ENCODE measurements at regions not wholly inside any gene's neighbourhood (a gene's known extent, or its start where the extent isn't known, plus 50 kb on each side); places are given as distances from the start of the nearest gene placed in this dataset.

GRCh38 chr10:114708084-114708483 is 50.0 kb upstream of the ABLIM1 start:
- TF ChIP-seq CTCF (IDR thresholded peaks at IDR 0.05; ENCODE audit: low read length) (no peak), EZH2 (IDR thresholded peaks at IDR 0.05; ENCODE audit: borderline replicate concordance, low read length) (no peak)
- Histone ChIP-seq H3K27ac (ENCODE audit: low read depth, low read length, poor library complexity, severe bottlenecking) (no peak overlapping the region), H3K36me3 (ENCODE audit: insufficient read depth, low read length) (no peaks in the 10 kb centered on the region), H3K9ac (ENCODE audit: low read length) (no peak overlapping the region), H3K9me2 (ENCODE audit: low read depth, low read length) (no peaks in the 10 kb centered on the region), H3F3A (ENCODE audit: insufficient read depth, low read length) (no peaks in the 10 kb centered on the region), H3K4me1 (ENCODE audit: insufficient read depth, low read length, severe bottlenecking) (no peaks in the 10 kb centered on the region), H3K4me3 (ENCODE audit: low read depth, low read length, poor library complexity, severe bottlenecking) (no peak overlapping the region), H2AFZ (ENCODE audit: low read length) (no peak overlapping the region), H3K9me3 (ENCODE audit: low read length) (no peaks in the 10 kb centered on the region), H4K20me1 (ENCODE audit: insufficient read depth, low read length) (no peaks in the 10 kb centered on the region), H3K27me3 (ENCODE audit: insufficient read depth, low read length) (0 out of 2 replicates have a peak, but pooled peaks cover 2% of the 10 kb centered on the region), H3K79me2 (ENCODE audit: insufficient read depth, low read length) (no peaks in the 10 kb centered on the region), H3K4me2 (ENCODE audit: low read length) (no peak overlapping the region)

- Histone ChIP-seq H3K9me2 (ENCODE audit: low read depth, low read length) (no peaks in the 10 kb centered on the region), H3K27me3 (ENCODE audit: insufficient read depth, low read length) (0 out of 2 replicates have a peak, but pooled peaks cover 5% of the 10 kb centered on the region), H3K4me1 (ENCODE audit: insufficient read depth, low read length, severe bottlenecking) (no peaks in the 10 kb centered on the region), H4K20me1 (ENCODE audit: insufficient read depth, low read length) (no peaks in the 10 kb centered on the region), H3K9me3 (ENCODE audit: low read length) (no peaks in the 10 kb centered on the region), H3K36me3 (ENCODE audit: insufficient read depth, low read length) (no peaks in the 10 kb centered on the region), H2AFZ (ENCODE audit: low read length) (no peak overlapping the region), H3K79me2 (ENCODE audit: insufficient read depth, low read length) (no peaks in the 10 kb centered on the region), H3K9ac (ENCODE audit: low read length) (no peak overlapping the region), H3K4me3 (ENCODE audit: low read depth, low read length, poor library complexity, severe bottlenecking) (no peak overlapping the region), H3F3A (ENCODE audit: insufficient read depth, low read length) (no peaks in the 10 kb centered on the region), H3K27ac (ENCODE audit: low read depth, low read length, poor library complexity, severe bottlenecking) (no peak overlapping the region), H3K4me2 (ENCODE audit: low read length) (no peak overlapping the region)
- TF ChIP-seq CTCF (IDR thresholded peaks at IDR 0.05; ENCODE audit: low read length) (no peak), EZH2 (IDR thresholded peaks at IDR 0.05; ENCODE audit: borderline replicate concordance, low read length) (no peak)
These were observed 50.8 kb upstream of the ABLIM1 start for GRCh38 chr10:114708717-114709335.

GRCh38 chr10:114709984-114710383 is 51.9 kb upstream of the ABLIM1 start:
- H3K4me2 ChIP-seq (ENCODE audit: low read length), result no peak overlapping the region
- H3K9me2 ChIP-seq (ENCODE audit: low read depth, low read length), result no peaks in the 10 kb centered on the region
- no peaks in the 10 kb centered on the region for H3K9me3 ChIP-seq (ENCODE audit: low read length)
- H3K27me3 ChIP-seq (ENCODE audit: insufficient read depth, low read length), result 0 out of 2 replicates have a peak, but pooled peaks cover 5% of the 10 kb centered on the region
- H3K4me3 ChIP-seq (ENCODE audit: low read depth, low read length, poor library complexity, severe bottlenecking), result no peak overlapping the region
- H3F3A ChIP-seq (ENCODE audit: insufficient read depth, low read length), result no peaks in the 10 kb centered on the region
- no peak overlapping the region for H3K9ac ChIP-seq (ENCODE audit: low read length)
- H4K20me1 ChIP-seq (ENCODE audit: insufficient read depth, low read length), result no peaks in the 10 kb centered on the region
- H3K36me3 ChIP-seq (ENCODE audit: insufficient read depth, low read length), result no peaks in the 10 kb centered on the region
- no peak overlapping the region for H3K27ac ChIP-seq (ENCODE audit: low read depth, low read length, poor library complexity, severe bottlenecking)
- H3K79me2 ChIP-seq (ENCODE audit: insufficient read depth, low read length), result no peaks in the 10 kb centered on the region
- H3K4me1 ChIP-seq (ENCODE audit: insufficient read depth, low read length, severe bottlenecking), result no peaks in the 10 kb centered on the region
- no peak overlapping the region for H2AFZ ChIP-seq (ENCODE audit: low read length)
- TF ChIP-seq CTCF (IDR thresholded peaks at IDR 0.05; ENCODE audit: low read length), result no peak
- no peak for TF ChIP-seq EZH2 (IDR thresholded peaks at IDR 0.05; ENCODE audit: borderline replicate concordance, low read length)

Data from OCI-LY1 (cell line).